ENCODE measurements at regions not wholly inside any gene's neighbourhood (a gene's known extent, or its start where the extent isn't known, plus 50 kb on each side); places are given as distances from the start of the nearest gene placed in this dataset.

DNA sequence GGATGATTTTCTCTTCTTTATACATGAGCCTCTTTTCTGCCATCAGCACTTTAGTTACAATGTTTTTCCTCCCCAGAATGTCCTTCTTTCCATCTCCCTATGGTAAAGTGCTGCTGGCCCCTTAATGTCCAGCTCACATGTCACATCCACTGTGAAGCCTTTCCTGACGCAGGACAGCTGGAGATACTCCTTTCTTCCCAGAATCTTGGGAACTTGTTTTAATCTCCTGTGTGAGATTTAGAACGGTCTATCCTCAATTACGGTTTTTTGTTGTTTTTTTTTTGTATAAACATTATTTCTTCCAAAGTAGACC lies 147.7 kb upstream of the TSC22D2 start:
- TF ChIP-seq, protein P1, sequence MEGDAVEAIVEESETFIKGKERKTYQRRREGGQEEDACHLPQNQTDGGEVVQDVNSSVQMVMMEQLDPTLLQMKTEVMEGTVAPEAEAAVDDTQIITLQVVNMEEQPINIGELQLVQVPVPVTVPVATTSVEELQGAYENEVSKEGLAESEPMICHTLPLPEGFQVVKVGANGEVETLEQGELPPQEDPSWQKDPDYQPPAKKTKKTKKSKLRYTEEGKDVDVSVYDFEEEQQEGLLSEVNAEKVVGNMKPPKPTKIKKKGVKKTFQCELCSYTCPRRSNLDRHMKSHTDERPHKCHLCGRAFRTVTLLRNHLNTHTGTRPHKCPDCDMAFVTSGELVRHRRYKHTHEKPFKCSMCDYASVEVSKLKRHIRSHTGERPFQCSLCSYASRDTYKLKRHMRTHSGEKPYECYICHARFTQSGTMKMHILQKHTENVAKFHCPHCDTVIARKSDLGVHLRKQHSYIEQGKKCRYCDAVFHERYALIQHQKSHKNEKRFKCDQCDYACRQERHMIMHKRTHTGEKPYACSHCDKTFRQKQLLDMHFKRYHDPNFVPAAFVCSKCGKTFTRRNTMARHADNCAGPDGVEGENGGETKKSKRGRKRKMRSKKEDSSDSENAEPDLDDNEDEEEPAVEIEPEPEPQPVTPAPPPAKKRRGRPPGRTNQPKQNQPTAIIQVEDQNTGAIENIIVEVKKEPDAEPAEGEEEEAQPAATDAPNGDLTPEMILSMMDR (IDR thresholded peaks at IDR 0.05): no peak
- TF ChIP-seq POLR2A (IDR thresholded peaks at IDR 0.05; ENCODE audit: low read depth) (no peak), POLR2AphosphoS5 (IDR thresholded peaks at IDR 0.05) (no peak)
